HEK293 (cell line): ENCODE measurements at regions not wholly inside any gene's neighbourhood (a gene's known extent, or its start where the extent isn't known, plus 50 kb on each side); places are given as distances from the start of the nearest gene placed in this dataset.

ENCODE experiments used
- CTCF ChIP-seq: fragments of 450-650 bp; formaldehyde crosslinking; IDR thresholded peaks from 2 replicates; pipeline ENCODE4 v1.5.1; 2016; ENCODE audit warnings: missing biosample characterization, missing genetic modification characterization
- ZNF518A ChIP-seq: fragments of 450-650 bp; formaldehyde crosslinking; conservative IDR thresholded peaks from 2 replicates; pipeline ENCODE4 v1.5.1; 2016; ENCODE audit warnings: low read depth, missing biosample characterization, missing genetic modification characterization

GRCh38 chr15:93852761-93853160 lies 378.6 kb upstream of the MCTP2 start:
- no peak for TF ChIP-seq CTCF (tag by site-specific recombination)
- no peak for TF ChIP-seq ZNF518A (tag by site-specific recombination)
